ENCODE measurements at regions not wholly inside any gene's neighbourhood (a gene's known extent, or its start where the extent isn't known, plus 50 kb on each side); places are given as distances from the start of the nearest gene placed in this dataset.
A peak's percentile ranks its signal among the peaks of the same experiment; 100 is the strongest.

DNA sequence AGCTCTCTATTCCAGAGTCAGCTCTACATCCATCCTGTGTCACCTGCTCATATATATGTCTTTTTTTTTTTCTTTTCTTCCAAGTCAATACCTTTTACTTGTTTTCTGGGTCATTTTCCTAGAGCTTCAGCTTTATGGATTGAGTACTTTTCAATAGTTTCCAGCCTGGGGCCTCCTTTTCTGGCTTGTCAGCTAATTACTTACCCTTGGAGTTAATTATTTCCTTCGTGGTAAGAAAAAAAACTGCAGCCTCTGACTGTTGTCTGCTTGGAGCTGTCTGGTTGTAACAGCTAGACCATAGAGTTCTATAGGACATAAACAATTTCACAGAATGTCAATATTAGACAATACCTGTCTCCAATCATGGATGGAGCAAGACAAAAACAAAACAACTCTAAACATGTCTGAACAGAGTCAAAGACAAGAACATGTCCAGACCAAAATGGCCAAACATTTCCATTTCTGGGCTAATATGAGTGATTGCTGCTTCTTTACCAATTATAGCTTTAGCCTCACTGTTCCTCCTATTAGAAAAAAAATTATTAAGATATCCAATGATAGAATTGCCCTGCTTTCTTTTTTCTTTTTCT lies 643.1 kb downstream of the SLC4A3 start:
- Histone ChIP-seq H3K27ac (ENCODE audit: low read length) (no peak overlapping the region), H3F3A (ENCODE audit: low read length, unreplicated experiment) (no peaks in the 10 kb centered on the region), H3K27me3 (ENCODE audit: low read length) (no peaks in the 10 kb centered on the region), H2AFZ (ENCODE audit: low read length) (no peak overlapping the region), H3K9me2 (replicated peaks; ENCODE audit: low read length) (no peaks in the 10 kb centered on the region), H3K9ac (ENCODE audit: low read length) (no peak overlapping the region), H3K4me2 (ENCODE audit: low read length) (no peak overlapping the region), H3K4me1 (ENCODE audit: insufficient read depth, low read length) (peaks cover 35% of the 10 kb centered on the region), H4K20me1 (ENCODE audit: low read length) (no peaks in the 10 kb centered on the region), H3K79me2 (ENCODE audit: low read length) (no peaks in the 10 kb centered on the region), H3K9me3 (ENCODE audit: low read length) (no peaks in the 10 kb centered on the region), H3K4me3 (ENCODE audit: low read length) (no peak overlapping the region), H3K36me3 (ENCODE audit: low read depth, low read length) (no peaks in the 10 kb centered on the region)
- intact Hi-C loops (cut with micrococcal nuclease) = loop anchor here (10.0 kb wide), 2 partner anchors 186 to 414 kb away; no protein-coding TSS in a partner anchor
- CTCF ChIA-PET = interaction anchor here (0.6 kb wide), 1 partner anchor 24 kb away, joined by 4 read pairs; no protein-coding TSS in a partner anchor
- POLR2A ChIA-PET (ENCODE audit: unreplicated experiment) = interaction anchor here (0.7 kb wide), 1 partner anchor 16 kb away, joined by 5 read pairs; no protein-coding TSS in a partner anchor
- ATAC-seq (no peak), DNase-seq (no peak)
- TF ChIP-seq, protein P1, sequence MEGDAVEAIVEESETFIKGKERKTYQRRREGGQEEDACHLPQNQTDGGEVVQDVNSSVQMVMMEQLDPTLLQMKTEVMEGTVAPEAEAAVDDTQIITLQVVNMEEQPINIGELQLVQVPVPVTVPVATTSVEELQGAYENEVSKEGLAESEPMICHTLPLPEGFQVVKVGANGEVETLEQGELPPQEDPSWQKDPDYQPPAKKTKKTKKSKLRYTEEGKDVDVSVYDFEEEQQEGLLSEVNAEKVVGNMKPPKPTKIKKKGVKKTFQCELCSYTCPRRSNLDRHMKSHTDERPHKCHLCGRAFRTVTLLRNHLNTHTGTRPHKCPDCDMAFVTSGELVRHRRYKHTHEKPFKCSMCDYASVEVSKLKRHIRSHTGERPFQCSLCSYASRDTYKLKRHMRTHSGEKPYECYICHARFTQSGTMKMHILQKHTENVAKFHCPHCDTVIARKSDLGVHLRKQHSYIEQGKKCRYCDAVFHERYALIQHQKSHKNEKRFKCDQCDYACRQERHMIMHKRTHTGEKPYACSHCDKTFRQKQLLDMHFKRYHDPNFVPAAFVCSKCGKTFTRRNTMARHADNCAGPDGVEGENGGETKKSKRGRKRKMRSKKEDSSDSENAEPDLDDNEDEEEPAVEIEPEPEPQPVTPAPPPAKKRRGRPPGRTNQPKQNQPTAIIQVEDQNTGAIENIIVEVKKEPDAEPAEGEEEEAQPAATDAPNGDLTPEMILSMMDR (conservative IDR thresholded peaks at IDR 0.05; ENCODE audit: low read depth, low read length) = no peak
- TF ChIP-seq EZH2 (IDR thresholded peaks at IDR 0.05; ENCODE audit: low read length, unreplicated experiment) (no peak), EZH2phosphoT487 (IDR thresholded peaks at IDR 0.05; ENCODE audit: borderline replicate concordance, low read length) (no peak)
- no TSS peak for BruUV-seq (replicated peaks)

DNA sequence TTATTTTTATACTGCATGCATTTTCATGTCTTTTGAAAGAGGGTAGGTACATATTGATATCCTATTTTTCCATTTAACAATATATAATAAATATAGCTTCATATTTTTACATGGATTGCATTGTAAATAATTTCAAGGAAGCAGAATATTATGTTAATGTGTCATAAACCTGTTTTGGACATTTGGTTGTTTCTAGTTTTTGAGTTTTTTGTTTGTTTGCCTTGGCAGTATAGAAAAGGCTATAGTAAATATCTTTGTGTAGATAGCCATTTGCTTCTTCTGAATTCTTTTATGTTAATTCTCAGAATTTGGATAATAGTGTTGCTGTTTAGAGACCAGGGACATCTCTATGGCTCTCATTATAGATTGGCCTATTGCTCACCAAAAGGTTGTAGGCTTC lies 645.2 kb downstream of the SLC4A3 start:
- no peak for ATAC-seq
- H3K27ac ChIP-seq (ENCODE audit: low read length) = peak overlapping the region; percentile 42
- H2AFZ ChIP-seq (ENCODE audit: low read length) = no peak overlapping the region
- DNase-seq = peak; percentile 53
- no peaks in the 10 kb centered on the region for H3K9me3 ChIP-seq (ENCODE audit: low read length)
- peak overlapping the region; percentile 42 for H3K4me2 ChIP-seq (ENCODE audit: low read length)
- no peaks in the 10 kb centered on the region for H3K79me2 ChIP-seq (ENCODE audit: low read length)
- no peaks in the 10 kb centered on the region for H4K20me1 ChIP-seq (ENCODE audit: low read length)
- no peaks in the 10 kb centered on the region for H3K27me3 ChIP-seq (ENCODE audit: low read length)
- no peak overlapping the region for H3K9ac ChIP-seq (ENCODE audit: low read length)
- ChIA-PET POLR2A (ENCODE audit: unreplicated experiment) (no interaction called here), CTCF (interaction anchor here (0.6 kb wide), 1 partner anchor 239 kb away, joined by 6 read pairs; no protein-coding TSS in a partner anchor)
- H3F3A ChIP-seq (ENCODE audit: low read length, unreplicated experiment) = peaks cover 9% of the 10 kb centered on the region
- no peak for TF ChIP-seq EZH2phosphoT487 (IDR thresholded peaks at IDR 0.05; ENCODE audit: borderline replicate concordance, low read length)
- TF ChIP-seq, protein P1 (conservative IDR thresholded peaks at IDR 0.05; ENCODE audit: low read depth, low read length) = no peak
- no peak overlapping the region for H3K4me3 ChIP-seq (ENCODE audit: low read length)
- no peaks in the 10 kb centered on the region for H3K9me2 ChIP-seq (replicated peaks; ENCODE audit: low read length)
- no TSS peak for BruUV-seq (replicated peaks)
- no peaks in the 10 kb centered on the region for H3K36me3 ChIP-seq (ENCODE audit: low read depth, low read length)
- intact Hi-C loops (cut with micrococcal nuclease) = loop anchor here (10.0 kb wide), 2 partner anchors 188 to 412 kb away; no protein-coding TSS in a partner anchor
- peaks cover 53% of the 10 kb centered on the region for H3K4me1 ChIP-seq (ENCODE audit: insufficient read depth, low read length)

DNA sequence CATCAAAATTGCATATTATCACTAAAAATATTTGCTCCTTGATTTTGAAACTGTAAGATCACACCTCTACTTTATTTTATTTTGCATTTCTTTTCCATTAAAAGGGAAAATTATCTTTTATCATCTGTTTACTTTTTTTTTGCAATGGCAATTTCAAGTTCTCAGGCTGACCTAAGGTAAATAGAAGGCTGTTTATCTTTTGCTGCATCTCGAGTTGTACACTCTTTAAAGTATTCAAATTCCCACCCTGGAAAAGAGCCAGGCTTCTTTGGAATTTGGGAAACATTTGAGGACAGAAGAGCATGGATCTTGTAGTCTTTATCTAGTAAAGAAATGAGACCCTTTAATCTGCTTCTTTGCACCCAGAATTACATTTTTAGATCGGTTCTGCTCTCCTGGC lies 645.7 kb downstream of the SLC4A3 start:
- Histone ChIP-seq H3K4me2 (ENCODE audit: low read length) (peak overlapping the region; percentile 42), H2AFZ (ENCODE audit: low read length) (no peak overlapping the region), H3K9me3 (ENCODE audit: low read length) (no peaks in the 10 kb centered on the region), H3K79me2 (ENCODE audit: low read length) (no peaks in the 10 kb centered on the region), H3K4me1 (ENCODE audit: insufficient read depth, low read length) (peaks cover 58% of the 10 kb centered on the region), H3K27me3 (ENCODE audit: low read length) (no peaks in the 10 kb centered on the region), H3K36me3 (ENCODE audit: low read depth, low read length) (no peaks in the 10 kb centered on the region), H3K9ac (ENCODE audit: low read length) (no peak overlapping the region), H3F3A (ENCODE audit: low read length, unreplicated experiment) (peaks cover 13% of the 10 kb centered on the region), H3K4me3 (ENCODE audit: low read length) (no peak overlapping the region), H4K20me1 (ENCODE audit: low read length) (no peaks in the 10 kb centered on the region), H3K27ac (ENCODE audit: low read length) (peak overlapping the region; percentile 42), H3K9me2 (replicated peaks; ENCODE audit: low read length) (no peaks in the 10 kb centered on the region)
- DNase-seq (peak; percentile 80), ATAC-seq (no peak)
- no TSS peak for BruUV-seq (replicated peaks)
- TF ChIP-seq EZH2phosphoT487 (IDR thresholded peaks at IDR 0.05; ENCODE audit: borderline replicate concordance, low read length) (no peak), EZH2 (IDR thresholded peaks at IDR 0.05; ENCODE audit: low read length, unreplicated experiment) (no peak)
- TF ChIP-seq, protein P1 (conservative IDR thresholded peaks at IDR 0.05; ENCODE audit: low read depth, low read length) = no peak
- ChIA-PET CTCF (no interaction called here), POLR2A (ENCODE audit: unreplicated experiment) (no interaction called here)
- intact Hi-C loops (cut with micrococcal nuclease) = loop anchor here (10.0 kb wide), 2 partner anchors 188 to 412 kb away; no protein-coding TSS in a partner anchor
